ENCODE measurements at regions not wholly inside any gene's neighbourhood (a gene's known extent, or its start where the extent isn't known, plus 50 kb on each side); places are given as distances from the start of the nearest gene placed in this dataset.
"Not testable (repeated sequence)": the region's sequence is repeated elsewhere in the genome, so short reads cannot be mapped to it uniquely, and the experiment has no call there.

GRCh38 chr12:131353826-131354225 lies 357.1 kb upstream of the SFSWAP start:
- DNase-seq (ENCODE audit: low read depth): no peak

- DNase-seq (ENCODE audit: low read depth): no peak
Observed at GRCh38 chr12:131355361-131356245, 355.3 kb upstream of the SFSWAP start.

- DNase-seq (ENCODE audit: low read depth): no peak
Observed at GRCh38 chr12:131356485-131357184, 354.3 kb upstream of the SFSWAP start.

GRCh38 chr12:131357185-131357747 lies 353.6 kb upstream of the SFSWAP start:
- DNase-seq (ENCODE audit: low read depth): no peak

- no peak for DNase-seq (ENCODE audit: low read depth)
Observed at GRCh38 chr12:131357920-131358319, 353.0 kb upstream of the SFSWAP start.

GRCh38 chr12:131362291-131363211 lies 348.3 kb upstream of the SFSWAP start:
- DNase-seq (ENCODE audit: low read depth): no peak

- no peak for DNase-seq (ENCODE audit: low read depth)
Observed at GRCh38 chr12:131363393-131363792, 347.5 kb upstream of the SFSWAP start.

- DNase-seq (ENCODE audit: low read depth): no peak
Observed at GRCh38 chr12:131363841-131364495, 346.9 kb upstream of the SFSWAP start.

- DNase-seq (ENCODE audit: low read depth): no peak
Observed at GRCh38 chr12:131364903-131365820, 345.7 kb upstream of the SFSWAP start.

GRCh38 chr12:131365821-131366260 lies 345.0 kb upstream of the SFSWAP start:
- no peak for DNase-seq (ENCODE audit: low read depth)

GRCh38 chr12:131366261-131366871 lies 344.5 kb upstream of the SFSWAP start:
- no peak for DNase-seq (ENCODE audit: low read depth)

- not testable (repeated sequence) for DNase-seq (ENCODE audit: low read depth)
Observed at GRCh38 chr12:131367067-131367982, 343.6 kb upstream of the SFSWAP start.

- no peak for DNase-seq (ENCODE audit: low read depth)
Observed at GRCh38 chr12:131367983-131368667, 342.8 kb upstream of the SFSWAP start.

GRCh38 chr12:131368668-131369071 lies 342.2 kb upstream of the SFSWAP start:
- no peak for DNase-seq (ENCODE audit: low read depth)

GRCh38 chr12:131369094-131369845 lies 341.6 kb upstream of the SFSWAP start:
- no peak for DNase-seq (ENCODE audit: low read depth)

- no peak for DNase-seq (ENCODE audit: low read depth)
Observed at GRCh38 chr12:131370321-131370720, 340.6 kb upstream of the SFSWAP start.
